IPS-NIHi7 (cell line): ENCODE measurements at regions not wholly inside any gene's neighbourhood (a gene's known extent, or its start where the extent isn't known, plus 50 kb on each side); places are given as distances from the start of the nearest gene placed in this dataset.
"Not testable (repeated sequence)": the region's sequence is repeated elsewhere in the genome, so short reads cannot be mapped to it uniquely, and the experiment has no call there.

ENCODE experiments used
- DNase-seq: peaks from one replicate; pipeline ENCODE4 v3.0.0; 2012; ENCODE audit warnings: mixed read lengths; ENCODE audit errors: extremely low spot score

DNA sequence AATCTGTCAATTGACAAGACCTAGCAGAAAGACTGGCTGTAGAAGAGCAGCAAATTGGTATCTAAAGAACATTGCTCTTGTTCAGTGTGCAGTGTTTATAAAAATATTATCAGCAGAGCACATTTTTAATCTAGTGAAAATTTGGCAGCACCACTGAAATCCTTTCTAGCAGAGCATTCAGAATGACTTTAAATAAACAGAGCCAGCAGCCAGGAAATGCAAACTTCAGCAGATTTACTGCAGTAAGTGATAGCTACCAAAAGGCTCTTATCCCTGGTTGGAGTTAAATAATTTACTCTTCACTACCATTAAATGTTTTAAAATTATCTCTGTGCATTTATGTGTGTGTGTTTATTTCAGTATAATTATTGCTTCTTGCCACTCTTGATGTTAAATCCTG is 590.9 kb upstream of the CITED2 start:
- DNase-seq: no peak

DNA sequence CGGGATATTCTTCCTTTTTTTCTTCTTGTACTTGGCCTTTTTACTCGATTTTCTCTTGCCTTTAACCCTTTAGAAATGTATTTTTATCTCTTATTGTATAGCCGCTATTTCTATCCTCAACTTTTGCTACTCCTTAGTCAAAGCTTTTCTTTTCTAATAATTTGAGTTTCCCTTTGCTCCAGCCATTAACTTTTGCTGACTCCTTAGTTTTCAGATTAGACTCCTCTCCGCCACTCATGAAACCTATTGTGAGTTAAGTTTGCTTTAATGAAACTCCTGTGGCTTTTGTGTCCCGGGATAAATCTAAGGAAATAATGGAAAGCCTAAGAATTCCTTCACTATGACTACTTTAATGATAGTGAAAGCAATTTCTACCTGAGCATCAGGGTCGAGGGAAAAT is 590.3 kb upstream of the CITED2 start:
- no peak for DNase-seq

DNA sequence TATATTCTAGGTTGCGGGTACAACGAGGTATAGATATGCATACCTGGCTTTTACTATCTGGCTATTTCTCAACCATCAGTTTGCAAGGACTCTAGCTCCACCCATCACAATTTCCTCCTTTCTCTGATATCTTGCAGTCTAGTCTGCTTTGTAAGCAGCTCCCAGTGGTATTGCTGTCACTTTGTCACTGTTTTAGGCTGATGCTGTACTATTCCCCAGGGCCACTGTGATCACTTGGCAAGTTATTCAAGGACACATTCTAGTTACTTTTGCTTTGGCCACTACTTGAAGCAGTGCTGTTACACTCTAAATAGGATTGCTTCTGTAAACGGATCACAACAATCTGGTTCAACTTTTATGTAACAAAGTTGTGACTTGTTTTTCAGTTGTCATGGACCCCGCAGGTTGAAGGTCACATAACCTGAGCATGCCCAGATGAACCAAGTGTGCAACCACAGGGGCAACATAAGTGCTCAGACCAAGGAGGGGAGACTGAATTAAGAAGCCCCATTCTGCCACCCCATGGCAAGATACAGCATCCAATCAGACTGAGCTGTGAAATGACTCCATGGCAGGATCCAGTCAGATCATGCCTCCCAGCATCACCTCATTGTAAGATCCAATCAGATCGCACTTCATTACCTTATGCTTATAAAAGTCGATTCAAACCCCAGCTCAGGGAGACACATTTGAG is 588.4 kb upstream of the CITED2 start:
- no peak for DNase-seq

DNA sequence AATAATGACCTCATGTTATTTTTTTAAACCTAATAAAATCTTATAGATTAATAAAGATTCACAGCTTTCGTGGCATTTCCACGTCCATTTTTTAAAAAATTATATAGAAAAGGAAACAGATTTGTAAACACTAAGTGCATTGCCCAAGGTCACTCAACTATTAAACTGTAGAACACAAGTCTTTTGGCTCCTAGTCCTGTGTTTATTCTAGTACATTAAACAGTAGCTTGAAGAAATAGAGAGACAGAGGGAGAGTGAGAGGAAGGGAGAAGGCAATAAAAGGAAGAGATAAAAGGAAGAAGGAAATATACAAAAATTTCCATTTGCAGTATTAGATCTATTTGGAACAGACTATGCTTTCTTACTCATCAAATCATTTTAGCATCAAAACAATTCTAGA is 586.7 kb upstream of the CITED2 start:
- DNase-seq: no peak

DNA sequence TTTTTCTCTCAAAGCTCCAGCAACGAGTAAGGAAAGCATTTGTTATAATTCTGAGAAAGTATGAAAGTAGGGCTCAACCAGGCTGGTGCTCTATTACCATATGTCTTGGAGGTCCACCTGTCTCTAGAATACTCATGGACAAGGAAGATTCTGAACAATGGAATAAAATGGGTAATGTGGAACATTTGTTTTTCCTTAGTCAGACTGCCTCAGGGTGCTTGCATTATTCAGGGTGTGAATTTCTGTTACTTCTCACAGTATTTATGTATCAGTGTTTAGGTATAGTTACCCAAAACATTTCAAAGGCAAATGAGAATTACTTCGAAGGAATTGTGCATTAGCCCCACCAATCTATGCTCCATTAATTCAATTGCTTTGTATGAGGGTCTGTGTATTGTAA is 586.2 kb upstream of the CITED2 start:
- DNase-seq: no peak

DNA sequence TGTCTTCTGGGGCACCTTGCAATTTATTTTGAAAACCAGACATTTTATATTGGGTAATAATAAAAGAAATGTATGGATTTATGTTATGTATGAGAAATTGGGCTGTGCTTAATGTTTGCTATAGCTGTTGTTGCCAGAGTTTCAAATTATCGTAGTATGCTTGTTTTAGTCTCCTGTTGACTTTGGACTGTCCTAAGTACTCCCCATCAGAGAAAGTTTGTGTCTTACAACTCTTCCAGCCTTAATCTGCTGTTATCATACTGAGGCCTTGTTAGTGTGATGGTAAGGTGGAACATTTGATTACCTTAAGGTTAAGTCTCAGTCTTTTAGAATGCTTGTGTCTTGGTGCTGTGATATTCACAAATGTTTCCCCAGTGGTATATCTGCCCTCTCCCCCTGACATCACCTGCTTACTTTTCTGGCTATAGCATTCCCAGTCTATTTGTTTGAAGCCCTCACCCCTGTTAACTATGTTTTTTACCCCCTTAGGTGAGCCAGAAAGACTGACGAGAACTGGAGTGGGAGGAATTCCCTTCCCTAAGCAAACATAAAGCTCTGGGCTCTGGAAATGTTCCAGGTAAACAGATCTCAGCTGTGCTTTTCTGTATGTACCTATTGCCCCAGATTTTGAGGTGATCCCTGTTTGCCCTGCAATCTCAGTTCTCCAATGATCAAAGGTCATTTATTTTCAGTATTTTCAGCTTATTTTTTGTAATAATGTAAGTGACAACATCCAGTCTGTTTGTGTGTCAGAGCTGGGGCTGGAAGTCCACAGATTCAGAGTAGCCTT is 581.1 kb upstream of the CITED2 start:
- DNase-seq: no peak

DNA sequence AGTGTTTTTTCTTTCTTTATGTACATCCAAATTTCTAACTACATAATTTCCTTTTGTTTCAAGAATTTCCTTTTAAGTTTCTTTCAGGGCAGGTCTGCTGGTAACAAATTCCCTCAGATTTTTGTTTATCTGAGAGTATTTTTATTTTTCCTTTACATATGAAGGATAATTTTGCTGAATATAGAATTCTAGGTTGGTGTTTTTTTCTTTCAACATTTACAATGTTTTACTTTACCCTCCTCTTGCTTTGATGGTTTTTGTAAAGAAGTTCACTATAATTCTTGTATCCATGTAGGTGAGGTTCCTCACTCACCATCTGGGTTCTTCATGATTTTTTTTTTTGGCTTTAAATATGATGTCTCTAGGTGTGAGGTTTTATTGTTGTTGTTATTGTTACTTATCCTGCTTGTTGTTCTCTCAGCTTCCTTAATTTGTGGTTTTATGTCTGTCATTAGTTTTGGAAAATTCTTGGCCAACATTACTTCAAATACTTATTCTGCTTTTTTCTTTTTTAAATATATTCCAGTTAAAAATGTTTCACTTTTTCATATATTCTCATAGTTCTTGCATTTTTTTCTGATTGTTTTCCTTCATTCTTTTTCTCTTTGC is 580.1 kb upstream of the CITED2 start:
- no peak for DNase-seq

DNA sequence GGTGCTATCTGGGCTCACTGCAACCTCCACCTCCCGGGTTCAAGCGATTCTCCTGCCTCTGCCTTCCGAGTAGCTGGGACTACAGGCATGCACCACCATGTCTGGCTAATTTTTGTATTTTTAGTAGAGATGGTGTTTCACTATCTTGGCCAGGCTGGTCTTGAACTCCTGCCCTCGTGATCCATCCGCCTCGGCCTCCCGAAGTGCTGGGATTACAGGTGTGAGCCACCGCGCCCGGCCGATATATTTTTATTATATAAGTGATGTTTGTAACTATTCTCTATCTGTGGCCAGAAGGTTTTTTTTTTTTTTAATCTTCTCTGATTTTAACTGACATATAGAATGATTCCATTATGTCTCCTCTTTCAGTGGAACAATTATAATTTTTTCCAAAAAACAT is 579.3 kb upstream of the CITED2 start:
- not testable (repeated sequence) for DNase-seq

DNA sequence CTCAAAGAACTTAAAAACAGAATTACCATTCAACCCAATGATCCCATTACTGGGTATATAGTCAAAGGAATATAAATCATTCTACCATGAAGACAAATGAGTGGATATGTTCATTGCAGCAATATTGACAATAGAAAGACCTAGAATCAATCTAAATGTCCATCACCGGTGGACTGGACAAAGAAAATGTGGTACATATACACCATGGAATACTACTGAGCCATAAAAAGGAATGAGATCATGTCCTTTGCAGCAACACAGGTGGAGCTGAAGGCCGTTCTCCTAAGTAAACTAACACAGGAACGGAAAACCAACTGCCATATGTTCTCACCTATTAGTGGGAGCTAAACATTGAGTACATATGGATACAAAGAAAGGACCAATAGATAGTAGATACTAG is 576.7 kb upstream of the CITED2 start:
- DNase-seq: no peak

DNA sequence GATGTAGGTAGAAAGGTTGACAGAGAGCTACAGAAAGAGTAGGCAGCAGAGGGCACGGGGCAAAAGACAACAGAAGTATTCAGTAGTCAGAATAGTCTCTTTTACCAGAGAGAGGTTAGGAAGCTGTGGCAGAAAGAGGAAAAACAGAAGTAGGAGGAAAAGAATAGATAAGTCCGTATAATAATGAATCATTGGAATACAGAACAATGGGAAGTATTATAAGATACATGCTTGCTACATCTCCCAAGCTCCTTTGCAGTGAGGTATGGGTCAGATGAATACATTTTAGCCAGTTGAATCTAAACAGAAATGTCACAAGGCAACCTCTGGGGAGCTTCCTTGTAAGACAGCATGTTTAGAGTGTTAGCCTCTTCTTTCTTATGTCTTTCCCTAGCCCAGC is 570.5 kb upstream of the CITED2 start:
- no peak for DNase-seq

DNA sequence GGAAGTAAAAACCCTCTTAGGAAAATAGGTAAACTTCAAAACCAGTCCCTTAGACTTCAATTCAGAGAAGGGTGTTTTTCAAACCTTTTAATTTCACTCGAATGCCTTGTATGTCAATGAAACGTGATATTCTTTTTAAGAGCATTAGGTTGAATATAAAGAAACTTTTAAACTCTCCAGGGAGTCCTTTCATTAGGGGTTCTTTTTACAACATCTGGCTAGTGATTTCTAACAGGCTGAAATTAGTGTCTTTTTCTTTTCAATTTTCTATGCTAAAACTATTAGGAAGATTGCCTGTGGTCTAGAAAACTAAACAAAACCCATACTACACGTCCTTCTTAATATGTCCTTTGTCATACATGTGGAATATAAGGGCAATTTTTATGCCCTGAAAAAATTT is 569.7 kb upstream of the CITED2 start:
- DNase-seq: no peak

DNA sequence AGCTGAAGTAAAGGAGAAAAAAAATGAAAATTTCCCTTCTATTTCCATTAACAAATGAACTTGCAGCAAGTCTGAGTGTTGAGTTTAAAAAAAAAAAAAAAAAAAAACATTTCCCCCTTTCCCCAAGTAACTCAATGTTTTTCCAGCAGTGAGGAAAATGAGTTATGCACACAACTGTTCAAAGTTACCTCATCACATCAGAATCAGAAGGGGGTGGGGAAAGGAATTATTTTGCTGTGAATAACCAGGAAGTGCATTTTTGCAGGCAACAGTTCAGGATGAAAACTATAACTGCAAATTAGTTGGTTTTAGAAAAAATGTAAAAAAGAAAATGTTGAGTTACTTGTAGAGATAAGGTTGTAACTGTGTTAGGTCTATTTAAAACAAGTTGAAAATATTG is 568.9 kb upstream of the CITED2 start:
- no peak for DNase-seq

DNA sequence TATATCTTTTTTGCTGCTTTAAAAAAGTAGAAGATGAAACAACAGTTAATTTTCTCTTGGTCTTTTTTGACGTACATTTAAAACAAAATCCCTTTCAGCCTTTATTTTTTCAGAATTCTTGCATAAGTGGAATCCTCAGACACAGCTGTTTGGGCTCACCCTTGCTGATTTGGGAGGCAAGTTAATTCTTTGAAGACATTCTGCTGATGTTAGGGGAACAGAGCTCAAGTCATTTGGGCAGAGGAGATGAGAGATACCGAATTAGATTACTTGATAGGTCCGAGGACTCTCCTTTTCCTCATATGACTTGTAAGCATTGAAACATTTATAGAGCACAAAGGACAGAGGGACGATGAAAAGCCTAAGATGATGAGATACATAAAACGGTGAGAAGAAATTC is 567.9 kb upstream of the CITED2 start:
- no peak for DNase-seq

DNA sequence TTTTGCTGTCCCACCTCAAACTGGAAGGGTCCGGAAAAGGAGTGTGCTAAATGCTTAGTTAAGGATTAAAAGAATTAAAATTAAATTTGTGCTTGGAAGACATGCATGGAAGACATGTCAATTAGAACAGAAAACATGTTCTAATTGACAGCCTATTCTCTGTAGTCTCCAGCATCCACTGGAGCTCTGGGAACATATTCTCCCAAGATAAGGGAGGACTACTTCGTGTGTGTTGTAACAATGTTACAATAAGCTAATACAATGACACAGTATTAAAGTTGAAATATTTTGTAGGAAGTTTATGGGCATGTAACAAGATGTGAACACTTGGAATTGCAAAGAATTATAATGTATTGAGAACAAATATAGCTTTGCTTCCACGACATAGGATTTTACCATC is 567.4 kb upstream of the CITED2 start:
- no peak for DNase-seq

DNA sequence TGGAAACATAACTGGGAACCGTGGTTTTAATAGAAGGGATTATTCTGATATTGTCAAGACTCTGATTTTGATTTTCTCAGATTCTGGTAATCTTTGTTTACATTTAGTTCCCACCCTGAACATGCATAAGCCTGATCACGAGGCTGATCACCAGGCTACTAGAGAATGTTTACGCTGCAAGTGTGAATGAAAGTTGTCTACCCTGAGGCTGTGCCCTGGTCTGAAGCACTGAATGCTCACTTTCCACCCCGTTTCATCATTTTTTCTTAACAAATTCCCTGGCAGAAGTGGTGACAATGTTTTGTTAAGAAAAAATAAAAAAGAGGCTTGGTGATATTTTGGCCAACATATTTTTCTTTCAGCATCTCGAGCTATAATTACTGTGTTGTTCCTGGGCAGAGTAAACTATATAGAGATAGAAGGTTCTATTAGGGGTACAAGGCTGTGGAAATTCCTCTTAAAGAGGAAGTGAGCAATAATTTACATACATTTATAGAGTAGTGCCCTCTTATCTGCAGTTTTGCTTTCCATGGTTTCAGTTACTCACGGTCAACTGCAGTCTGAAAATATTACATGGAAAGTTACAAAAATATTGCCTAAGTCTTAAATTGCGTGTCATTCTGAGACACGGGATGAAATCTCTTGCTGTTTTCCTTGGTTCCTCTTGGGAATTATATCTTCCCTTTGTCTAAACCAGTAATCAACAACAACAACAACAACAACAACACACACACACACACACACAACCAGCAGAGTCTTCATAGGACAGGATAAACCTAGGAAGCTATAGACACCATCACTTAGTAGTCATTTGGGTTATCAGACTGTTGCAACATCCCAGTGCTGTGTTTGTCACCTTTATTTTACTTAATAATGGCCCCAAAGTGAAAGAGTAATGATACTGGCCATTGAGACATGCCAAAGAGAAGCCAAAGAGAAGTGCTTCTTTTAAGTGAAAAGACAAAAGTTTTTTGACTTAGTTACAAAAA is 566.6 kb upstream of the CITED2 start:
- no peak for DNase-seq

DNA sequence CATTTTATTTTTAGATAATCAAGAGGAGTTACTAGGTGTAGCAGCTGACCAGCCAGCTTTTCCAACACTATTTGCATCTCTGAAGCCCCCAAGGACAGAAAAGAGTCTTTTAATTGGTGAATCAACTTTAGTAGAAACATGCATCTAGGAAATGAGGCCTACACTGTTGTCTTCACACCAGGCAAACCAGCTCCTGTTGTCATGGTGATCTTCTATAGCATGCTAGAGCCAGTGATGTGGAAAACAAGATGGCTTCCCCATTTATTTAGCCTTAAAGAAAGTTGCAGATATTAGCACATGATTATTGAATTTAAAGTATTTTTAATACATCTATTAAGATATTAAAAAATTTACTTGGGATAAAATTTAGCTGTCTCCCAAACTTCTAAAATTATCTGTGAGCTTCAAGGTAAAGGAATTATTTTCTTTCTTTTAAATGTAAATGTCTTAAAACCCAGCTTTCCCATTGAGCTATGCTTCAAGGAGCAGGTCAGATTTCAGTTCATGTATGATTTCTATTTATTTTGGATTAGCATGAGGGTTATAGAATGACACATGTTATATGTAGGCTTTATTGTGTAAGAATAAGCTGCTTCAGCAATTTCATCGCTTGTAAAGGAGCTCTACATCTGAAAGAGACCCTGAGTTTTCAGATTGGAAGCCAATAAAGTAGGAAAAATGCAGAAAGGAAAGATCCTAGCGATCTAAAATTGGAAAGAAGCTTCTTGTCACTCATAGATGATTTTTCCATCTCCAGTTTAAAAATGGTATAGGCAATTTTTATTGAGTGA is 564.9 kb upstream of the CITED2 start:
- peak; percentile 30 for DNase-seq

DNA sequence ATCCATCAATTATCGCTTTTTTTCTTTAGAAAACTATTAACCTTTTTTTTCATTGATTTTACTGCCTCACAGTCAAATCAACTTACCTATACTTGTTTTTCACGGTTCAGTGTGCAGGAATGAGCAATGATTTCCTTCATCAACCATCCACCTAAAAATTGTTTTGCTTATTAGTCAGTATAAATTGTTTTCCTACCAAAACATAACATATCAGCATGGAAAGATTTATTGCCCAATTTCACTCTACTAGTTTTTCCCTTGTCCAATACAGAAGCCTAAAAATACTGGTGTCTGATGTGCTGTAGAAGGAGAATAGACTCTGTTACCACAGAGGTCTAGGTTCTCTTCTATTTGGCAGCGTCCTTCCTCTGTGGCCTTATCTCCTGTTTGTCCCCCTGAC is 558.2 kb upstream of the CITED2 start:
- DNase-seq: no peak

DNA sequence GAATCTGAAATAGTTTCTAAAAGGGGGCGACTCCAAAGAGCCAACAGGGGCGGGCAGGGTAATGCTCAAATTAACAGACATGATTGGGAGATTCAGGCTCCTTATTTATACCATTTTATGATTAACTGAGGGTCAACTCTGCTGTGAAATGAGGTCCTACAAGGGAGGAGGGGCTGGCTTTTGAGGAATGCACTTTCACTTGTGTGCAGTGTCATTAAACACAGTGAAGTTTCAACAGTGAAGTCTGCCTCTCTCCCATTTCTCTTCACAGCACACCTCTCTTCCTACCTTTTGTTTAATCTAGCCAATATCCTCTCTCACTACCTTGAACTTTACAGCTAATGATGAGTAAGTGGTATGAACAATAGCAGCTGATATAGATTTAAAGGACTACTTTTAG is 557.3 kb upstream of the CITED2 start:
- DNase-seq: no peak

DNA sequence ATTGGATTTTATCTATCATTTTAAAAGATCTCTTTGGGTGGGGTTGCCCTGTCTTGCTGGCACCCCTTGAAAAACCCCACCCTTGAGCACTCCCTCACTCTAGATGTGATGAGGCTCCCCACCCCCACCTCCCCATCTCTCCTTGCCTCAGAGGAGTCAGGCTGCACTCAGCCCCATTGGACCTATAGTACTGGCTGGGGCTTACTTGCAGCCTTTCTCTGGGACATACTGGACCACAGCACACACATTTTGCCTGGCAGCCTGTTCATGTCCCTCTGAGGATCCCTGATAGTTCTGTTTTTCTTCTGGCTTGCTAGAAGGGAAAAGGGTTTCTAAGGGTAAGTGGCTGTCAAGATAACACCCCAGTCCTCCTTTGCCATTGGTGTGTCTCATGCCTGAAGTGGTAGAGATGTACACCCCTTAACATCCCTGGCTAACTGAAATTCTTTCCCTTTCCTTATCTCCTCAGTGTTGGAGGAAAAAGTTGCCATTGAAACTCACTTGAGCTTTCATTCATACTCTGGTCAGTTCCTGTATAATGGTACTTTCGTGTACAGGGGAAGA is 553.4 kb upstream of the CITED2 start:
- DNase-seq: no peak

DNA sequence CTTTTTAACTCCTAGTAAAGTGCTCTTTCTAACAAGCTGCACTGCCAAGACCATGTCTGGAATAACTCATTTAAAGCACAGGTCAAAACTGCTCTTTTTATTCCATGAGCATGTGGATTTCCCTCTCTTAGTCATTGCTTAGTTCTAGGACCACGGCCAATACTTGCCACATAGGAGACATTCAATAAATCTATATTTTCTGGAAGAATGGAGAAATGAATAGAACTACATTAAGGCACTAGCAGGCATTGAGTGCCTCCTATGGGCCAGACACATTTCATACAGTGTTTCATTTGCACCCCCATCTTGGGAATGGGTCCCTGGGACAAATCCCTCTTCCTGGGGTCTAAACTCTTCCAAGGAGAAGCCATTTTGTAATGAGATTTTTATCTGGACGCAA is 552.8 kb upstream of the CITED2 start:
- peak; percentile 27 for DNase-seq

DNA sequence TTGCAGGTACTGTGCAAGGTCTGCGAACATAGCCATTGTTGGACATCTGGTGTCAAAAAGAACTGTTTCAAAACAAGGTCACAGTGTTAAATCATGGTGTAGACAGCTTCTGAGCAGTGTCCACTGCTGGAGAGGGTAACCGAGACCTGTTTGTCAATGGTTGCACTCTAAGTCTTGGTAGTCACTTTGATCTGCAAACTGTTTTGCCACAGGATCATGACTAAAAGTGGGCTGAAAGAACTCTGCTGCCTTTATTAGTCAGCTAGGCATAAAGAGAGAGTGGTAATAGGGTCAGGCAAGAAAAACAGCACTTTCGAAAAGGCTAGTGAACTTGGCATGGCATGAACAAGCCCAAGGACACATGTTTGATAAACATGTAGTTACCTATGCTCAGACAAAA is 552.3 kb upstream of the CITED2 start:
- DNase-seq: no peak
